ENCODE measurements at regions not wholly inside any gene's neighbourhood (a gene's known extent, or its start where the extent isn't known, plus 50 kb on each side); places are given as distances from the start of the nearest gene placed in this dataset.

GRCh38 chr6:119547024-119547423 is 197.5 kb upstream of the MAN1A1 start:
- no peak for FAIRE-seq
- Histone ChIP-seq H3K36me3 (ENCODE audit: control insufficient read depth in 2 of 3, insufficient read depth in 3 of 3, low read length in 3 of 3) (no peaks in the 10 kb centered on the region), H3K27ac (ENCODE audit: low read depth in 2 of 2, low read length in 2 of 2) (no peak overlapping the region), H3K9ac (ENCODE audit: low read length in 3 of 3) (no peak overlapping the region), H3K9me3 (ENCODE audit: control insufficient read depth in 2 of 3, insufficient read depth in 1 of 3, low read length in 3 of 3) (no peaks in the 10 kb centered on the region), H3K27me3 (ENCODE audit: control insufficient read depth, insufficient read depth, low read length) (no peaks in the 10 kb centered on the region), H3K4me3 (ENCODE audit: low read length in 3 of 3) (no peak overlapping the region), H3K4me1 (ENCODE audit: control insufficient read depth in 2 of 3, insufficient read depth in 2 of 3, low read depth in 1 of 3, low read length in 3 of 3) (no peaks in the 10 kb centered on the region)
- TF ChIP-seq CTCF (IDR thresholded peaks at IDR 0.05; ENCODE audit: borderline replicate concordance, extremely low read depth, insufficient read depth), result no peak
- intact Hi-C loops (cut with DNase I), result no loop called here
- DNase-seq, result no peak

DNA sequence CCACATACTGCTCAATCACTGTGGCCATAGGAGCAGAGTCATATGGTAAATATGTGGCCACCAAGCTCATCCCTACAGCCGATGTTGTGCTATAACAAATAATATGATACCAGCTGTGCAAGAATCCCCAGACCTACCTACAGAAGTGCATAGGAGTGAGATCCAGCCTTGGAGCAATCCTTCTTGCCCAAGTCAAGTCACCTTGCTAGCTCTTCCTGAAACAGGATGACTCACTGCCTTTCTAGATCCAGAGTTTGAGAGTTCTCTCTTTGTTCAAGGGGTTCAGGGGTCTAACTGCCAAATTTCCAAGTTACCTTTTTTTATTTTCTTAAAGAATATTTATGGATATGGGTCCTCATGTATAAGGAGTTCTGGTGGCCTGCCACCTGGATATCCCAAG is 195.7 kb upstream of the MAN1A1 start:
- no peak for FAIRE-seq
- Histone ChIP-seq H3K9me3 (ENCODE audit: control insufficient read depth in 2 of 3, insufficient read depth in 1 of 3, low read length in 3 of 3) (no peaks in the 10 kb centered on the region), H3K9ac (ENCODE audit: low read length in 3 of 3) (no peak overlapping the region), H3K27ac (ENCODE audit: low read depth in 2 of 2, low read length in 2 of 2) (no peak overlapping the region), H3K36me3 (ENCODE audit: control insufficient read depth in 2 of 3, insufficient read depth in 3 of 3, low read length in 3 of 3) (no peaks in the 10 kb centered on the region), H3K4me3 (ENCODE audit: low read length in 3 of 3) (no peak overlapping the region), H3K27me3 (ENCODE audit: control insufficient read depth, insufficient read depth, low read length) (no peaks in the 10 kb centered on the region), H3K4me1 (ENCODE audit: control insufficient read depth in 2 of 3, insufficient read depth in 2 of 3, low read depth in 1 of 3, low read length in 3 of 3) (peaks cover 0 to 6% (median 0%) of the 10 kb centered on the region in 3 donors)
- TF ChIP-seq CTCF (IDR thresholded peaks at IDR 0.05; ENCODE audit: borderline replicate concordance, extremely low read depth, insufficient read depth), result no peak
- DNase-seq, result no peak
- intact Hi-C loops (cut with DNase I), result no loop called here

- intact Hi-C loops (cut with DNase I), result no loop called here
- H3K4me3 ChIP-seq (ENCODE audit: low read length in 3 of 3), result no peak overlapping the region
- H3K9ac ChIP-seq (ENCODE audit: low read length in 3 of 3), result no peak overlapping the region
- peaks cover 0 to 6% (median 0%) of the 10 kb centered on the region in 3 donors for H3K4me1 ChIP-seq (ENCODE audit: control insufficient read depth in 2 of 3, insufficient read depth in 2 of 3, low read depth in 1 of 3, low read length in 3 of 3)
- DNase-seq (no peak), FAIRE-seq (no peak)
- H3K27ac ChIP-seq (ENCODE audit: low read depth in 2 of 2, low read length in 2 of 2), result no peak overlapping the region
- no peaks in the 10 kb centered on the region for H3K9me3 ChIP-seq (ENCODE audit: control insufficient read depth in 2 of 3, insufficient read depth in 1 of 3, low read length in 3 of 3)
- no peak for TF ChIP-seq CTCF (IDR thresholded peaks at IDR 0.05; ENCODE audit: borderline replicate concordance, extremely low read depth, insufficient read depth)
- H3K36me3 ChIP-seq (ENCODE audit: control insufficient read depth in 2 of 3, insufficient read depth in 3 of 3, low read length in 3 of 3), result no peaks in the 10 kb centered on the region
- H3K27me3 ChIP-seq (ENCODE audit: control insufficient read depth, insufficient read depth, low read length), result no peaks in the 10 kb centered on the region
Measured at GRCh38 chr6:119544325-119545175, 195.0 kb upstream of the MAN1A1 start.

Measured in kidney (tissue), 13 donors.